A673 (cell line): ENCODE measurements at regions not wholly inside any gene's neighbourhood (a gene's known extent, or its start where the extent isn't known, plus 50 kb on each side); places are given as distances from the start of the nearest gene placed in this dataset.

ENCODE experiments used
- EZH2 ChIP-seq: fragments of 200-600 bp; sonication (generic); IDR thresholded peaks from 2 replicates; pipeline ENCODE4 v1.6.1; 2017; ENCODE audit warnings: borderline replicate concordance, low read depth, mild to moderate bottlenecking, mixed read lengths, antibody characterized with exemption, low read length; ENCODE audit not compliant: poor library complexity, severe bottlenecking
- TF ChIP-seq, protein P1 (sequence below): fragments of 300-800, 200-600 bp; sonication (generic); conservative IDR thresholded peaks from 2 replicates; pipeline ENCODE4 v1.5.1; 2017; ENCODE audit warnings: low read depth, mild to moderate bottlenecking, antibody characterized with exemption, low read length, moderate library complexity, mixed read lengths

DNA sequence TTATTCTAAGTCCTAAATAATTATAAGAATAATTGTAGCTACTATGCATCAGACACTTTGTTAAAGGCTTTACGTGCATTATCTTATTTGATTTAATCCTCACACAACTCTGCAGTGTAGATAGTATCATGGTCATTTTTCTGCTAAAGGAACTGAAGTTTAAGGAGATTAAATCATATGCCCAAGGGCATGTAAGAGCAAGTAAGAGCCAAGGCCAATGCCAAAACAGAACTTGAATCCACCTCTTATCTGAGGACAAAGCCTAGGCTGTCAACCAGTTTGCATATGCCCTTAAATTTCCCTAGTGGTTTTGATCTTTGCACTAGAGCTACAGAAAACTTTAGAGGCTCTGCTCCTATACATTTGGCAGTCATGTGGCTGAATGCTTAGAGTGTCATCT lies 65.6 kb upstream of the OR5AK2 start:
- TF ChIP-seq EZH2, result no peak
- TF ChIP-seq, protein P1, sequence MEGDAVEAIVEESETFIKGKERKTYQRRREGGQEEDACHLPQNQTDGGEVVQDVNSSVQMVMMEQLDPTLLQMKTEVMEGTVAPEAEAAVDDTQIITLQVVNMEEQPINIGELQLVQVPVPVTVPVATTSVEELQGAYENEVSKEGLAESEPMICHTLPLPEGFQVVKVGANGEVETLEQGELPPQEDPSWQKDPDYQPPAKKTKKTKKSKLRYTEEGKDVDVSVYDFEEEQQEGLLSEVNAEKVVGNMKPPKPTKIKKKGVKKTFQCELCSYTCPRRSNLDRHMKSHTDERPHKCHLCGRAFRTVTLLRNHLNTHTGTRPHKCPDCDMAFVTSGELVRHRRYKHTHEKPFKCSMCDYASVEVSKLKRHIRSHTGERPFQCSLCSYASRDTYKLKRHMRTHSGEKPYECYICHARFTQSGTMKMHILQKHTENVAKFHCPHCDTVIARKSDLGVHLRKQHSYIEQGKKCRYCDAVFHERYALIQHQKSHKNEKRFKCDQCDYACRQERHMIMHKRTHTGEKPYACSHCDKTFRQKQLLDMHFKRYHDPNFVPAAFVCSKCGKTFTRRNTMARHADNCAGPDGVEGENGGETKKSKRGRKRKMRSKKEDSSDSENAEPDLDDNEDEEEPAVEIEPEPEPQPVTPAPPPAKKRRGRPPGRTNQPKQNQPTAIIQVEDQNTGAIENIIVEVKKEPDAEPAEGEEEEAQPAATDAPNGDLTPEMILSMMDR, result no peak
